ENCODE measurements at regions not wholly inside any gene's neighbourhood (a gene's known extent, or its start where the extent isn't known, plus 50 kb on each side); places are given as distances from the start of the nearest gene placed in this dataset.

DNA sequence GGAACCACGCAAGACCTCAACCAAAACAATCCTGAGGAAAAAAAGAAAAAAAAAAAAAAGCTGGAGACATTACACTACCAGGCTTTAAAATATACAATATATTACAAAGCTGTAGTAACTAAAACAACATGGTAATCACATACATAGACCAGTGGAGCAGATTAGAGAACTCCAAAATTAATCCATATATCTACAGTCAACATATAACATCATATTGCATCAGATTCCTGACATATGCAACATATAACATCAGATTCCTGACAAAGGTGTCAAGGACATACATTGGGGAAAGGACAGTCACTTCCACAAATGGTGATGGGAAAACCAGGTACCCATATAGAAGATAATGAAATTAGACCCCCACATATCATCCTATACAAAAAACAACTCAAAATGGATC, 145.8 kb downstream of the BTG1 start:
- DNase-seq (ENCODE audit: low read depth): no peak

DNA sequence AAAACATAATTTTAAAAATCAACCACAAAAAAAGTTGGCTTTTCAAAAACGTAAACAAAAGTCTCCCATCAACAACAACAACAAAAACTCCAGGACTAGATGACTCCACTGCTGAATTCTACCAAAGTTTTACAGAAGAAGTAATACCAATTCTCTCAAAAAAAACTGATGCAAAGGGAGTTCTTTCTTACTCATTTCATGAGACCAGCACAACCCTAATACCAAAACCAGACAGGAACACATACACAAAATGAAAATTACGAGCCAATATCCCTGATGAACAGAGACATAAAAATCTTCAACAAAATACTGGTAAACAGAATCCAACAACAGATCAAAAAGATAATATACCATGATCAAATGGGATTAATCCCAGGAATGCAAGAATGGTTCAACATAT, 147.3 kb downstream of the BTG1 start:
- DNase-seq (ENCODE audit: low read depth): no peak

DNA sequence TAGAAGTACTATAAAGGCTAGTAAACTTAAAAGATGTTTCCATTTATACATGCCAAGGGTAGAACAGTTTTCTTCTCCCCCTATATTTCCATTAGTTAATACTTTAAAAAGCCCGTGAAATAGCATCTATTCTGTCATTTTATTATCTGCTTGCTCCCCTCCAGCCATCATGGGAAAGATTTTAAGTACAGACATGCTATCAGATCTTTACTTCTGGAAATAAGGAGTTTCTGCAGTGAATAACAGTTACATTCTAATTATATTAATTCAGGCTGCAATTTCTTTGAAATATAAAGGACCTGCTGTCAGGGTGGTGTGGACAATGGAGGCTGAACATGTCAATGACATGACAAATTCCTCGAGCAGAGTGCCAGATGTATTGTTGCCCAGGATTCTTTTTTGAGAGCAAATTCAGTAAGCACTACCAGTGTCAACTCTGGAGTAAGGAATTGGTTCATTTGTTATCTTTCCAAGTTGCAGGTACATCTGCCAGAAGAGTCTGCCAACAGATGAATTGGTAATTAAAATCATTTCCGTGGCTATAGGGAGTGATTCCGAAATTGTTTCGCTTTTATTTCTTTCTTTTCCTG, 151.3 kb downstream of the BTG1 start:
- DNase-seq (ENCODE audit: low read depth): no peak

DNA sequence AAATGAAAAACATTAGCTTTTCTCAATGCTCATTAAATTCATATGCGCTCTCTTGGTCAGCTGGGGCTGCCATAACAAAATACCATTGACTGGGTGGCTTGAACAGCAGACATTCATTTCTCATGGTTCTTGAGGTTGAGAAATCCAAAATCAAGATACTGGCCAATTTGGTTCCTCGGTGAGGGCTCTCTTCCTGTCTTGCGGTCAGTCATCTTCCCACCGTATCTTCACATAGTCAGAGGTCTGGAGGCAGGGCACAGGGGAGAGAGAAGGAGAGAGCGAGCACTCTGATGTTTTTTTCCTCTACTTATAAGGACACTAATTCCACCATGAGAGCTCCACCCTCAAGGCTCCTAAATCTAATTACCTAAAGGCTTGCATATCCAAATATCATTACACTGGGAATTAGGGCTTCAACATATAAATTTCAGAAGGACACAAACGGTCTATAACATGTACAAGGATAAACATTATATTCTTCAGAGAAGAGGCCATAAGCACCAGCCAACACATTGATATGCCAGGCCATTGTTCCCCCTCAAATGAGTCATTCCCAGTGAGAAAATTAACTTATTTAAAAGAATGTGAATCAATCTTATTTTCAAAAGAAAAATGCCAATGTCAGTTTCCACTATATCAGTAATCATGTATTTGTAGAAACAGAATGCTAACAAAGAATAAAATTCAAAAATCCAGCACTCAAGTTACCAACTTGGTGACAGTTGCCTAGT, 152.2 kb downstream of the BTG1 start:
- DNase-seq (ENCODE audit: low read depth): no peak

GRCh38 chr12:91991399-91992187, 154.1 kb downstream of the BTG1 start:
- DNase-seq (ENCODE audit: low read depth): no peak

GRCh38 chr12:91990525-91990924, 155.1 kb downstream of the BTG1 start:
- DNase-seq (ENCODE audit: low read depth): no peak

DNA sequence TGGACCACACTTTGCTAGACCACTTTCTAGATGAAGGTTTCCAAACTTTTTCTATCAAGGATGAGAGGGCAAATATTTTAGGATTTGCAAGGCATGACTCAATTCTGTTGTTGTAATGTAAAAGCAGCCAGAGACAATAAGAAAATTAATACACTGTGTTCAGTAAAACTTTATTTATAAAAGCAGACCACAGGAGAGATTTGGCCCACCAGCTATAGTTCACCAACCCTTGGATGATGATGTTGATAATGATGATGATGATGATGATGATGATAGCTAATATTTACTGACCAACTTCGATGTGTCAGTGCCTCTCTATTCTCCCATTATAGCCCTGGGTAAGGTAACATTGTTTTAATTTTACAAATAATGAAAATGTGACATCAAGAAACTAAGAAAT, 156.5 kb downstream of the BTG1 start:
- DNase-seq (ENCODE audit: low read depth): no peak

DNA sequence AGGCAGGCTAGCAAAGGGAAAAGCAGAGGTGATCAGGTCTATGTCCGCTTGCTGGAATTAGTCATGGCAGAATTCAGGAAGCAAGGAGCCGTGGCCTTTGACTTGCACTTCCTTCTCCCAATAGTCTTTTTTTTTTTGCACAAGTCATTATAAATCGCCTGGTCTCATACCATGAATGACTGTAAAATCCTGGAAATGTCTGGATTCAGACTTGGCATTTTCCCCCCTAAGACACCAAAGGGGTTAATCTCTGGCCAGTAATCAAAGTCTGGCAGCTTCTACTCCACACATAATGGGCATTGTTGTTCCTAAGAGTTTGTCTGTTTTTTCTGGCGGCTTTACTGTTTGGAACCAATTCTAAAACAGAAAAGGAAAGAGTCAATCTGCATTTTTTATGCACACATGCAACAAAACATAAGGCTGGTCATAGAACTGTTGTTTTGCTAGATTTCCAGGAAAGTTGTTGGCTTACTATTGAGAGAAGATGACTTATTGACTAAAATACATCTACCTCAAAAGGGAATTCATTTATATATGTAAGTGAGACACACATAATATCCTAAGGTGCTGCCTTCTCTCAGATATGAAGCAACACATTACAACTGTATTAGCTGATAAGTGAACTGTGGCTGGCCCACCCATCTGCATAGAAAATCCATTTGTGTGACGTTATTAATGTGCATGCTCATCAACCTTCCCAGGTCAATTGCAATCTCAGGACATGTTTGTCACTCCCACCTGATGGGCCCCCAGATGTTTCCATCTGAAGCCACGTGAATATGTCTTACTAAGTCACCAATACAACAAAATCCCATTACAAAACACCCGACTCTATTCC, 157.3 kb downstream of the BTG1 start:
- no peak for DNase-seq (ENCODE audit: low read depth)

- no peak for DNase-seq (ENCODE audit: low read depth)
Measured at GRCh38 chr12:91986084-91986483, 159.6 kb downstream of the BTG1 start.

GRCh38 chr12:91985002-91985787, 160.5 kb downstream of the BTG1 start:
- no peak for DNase-seq (ENCODE audit: low read depth)

DNA sequence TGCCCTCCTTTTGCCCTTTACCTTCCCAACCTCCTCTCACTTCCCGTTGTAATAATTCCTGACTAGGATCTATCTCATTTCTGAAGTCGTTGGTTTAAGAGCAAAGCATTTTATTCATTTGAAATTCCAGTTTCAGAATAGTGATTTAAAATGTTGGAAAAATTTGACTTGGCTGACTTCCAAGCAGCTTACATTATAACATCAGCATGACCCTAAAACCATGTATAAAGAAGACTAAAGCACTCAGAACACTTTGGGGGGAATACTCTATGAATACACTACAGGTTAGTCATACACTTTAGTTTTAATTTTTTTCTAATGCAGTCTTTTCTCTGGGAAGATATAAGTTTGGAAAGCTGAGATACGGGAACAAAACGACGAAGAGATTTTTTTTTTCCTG, 161.1 kb downstream of the BTG1 start:
- DNase-seq (ENCODE audit: low read depth): no peak

- DNase-seq (ENCODE audit: low read depth): no peak
Measured at GRCh38 chr12:91983935-91984334, 161.7 kb downstream of the BTG1 start.

DNA sequence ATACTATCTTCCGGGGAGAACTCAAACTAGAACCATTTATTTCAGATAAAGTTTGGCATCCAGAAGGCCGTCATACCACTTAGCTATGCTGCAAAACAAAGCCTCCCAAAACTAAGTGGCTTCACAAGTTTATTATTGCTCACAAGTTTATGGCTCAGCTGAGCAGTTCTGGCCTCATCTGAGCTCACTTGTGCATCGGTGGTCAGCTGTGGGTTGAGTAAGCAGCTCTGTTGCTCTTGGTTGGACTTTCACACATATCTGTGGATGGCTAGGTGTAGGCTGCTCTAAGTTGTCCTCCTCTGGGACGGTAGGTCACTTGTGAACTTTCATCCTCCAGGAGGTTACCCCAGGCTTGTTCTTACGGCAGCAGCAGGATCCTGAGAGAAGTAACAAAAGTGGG, 162.7 kb downstream of the BTG1 start:
- DNase-seq (ENCODE audit: low read depth): no peak

- DNase-seq (ENCODE audit: low read depth): no peak
Measured at GRCh38 chr12:91980389-91980821, 165.2 kb downstream of the BTG1 start.

- DNase-seq (ENCODE audit: low read depth): no peak
Measured at GRCh38 chr12:91978143-91978542, 167.5 kb downstream of the BTG1 start.

- DNase-seq (ENCODE audit: low read depth): no peak
Measured at GRCh38 chr12:91975891-91976290, 169.8 kb downstream of the BTG1 start.

DNA sequence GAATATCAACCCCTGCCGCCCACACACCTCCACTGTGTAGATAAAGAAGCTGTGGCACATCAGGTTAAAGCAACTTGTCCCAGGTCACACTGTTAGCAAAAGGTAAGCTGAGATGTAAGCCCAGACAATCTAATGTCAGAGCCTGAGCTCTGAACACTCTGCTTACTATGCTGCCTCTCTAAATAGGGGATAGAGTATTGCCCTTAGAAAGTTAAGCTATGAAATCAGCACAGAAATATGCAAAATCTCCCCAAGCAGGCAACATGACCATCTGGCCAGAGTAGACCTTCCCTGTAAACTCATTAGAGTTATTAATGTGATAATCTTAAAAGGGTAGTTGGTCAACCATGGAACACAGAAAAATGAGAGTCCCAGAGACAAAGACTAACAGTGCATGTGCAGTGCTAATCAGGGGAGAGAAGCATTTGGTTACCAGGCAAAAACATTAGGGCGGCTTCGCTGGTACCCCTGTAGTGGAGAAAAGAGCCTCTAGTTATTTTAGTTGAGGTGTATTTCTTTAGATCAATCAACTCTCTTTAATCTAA, 171.0 kb downstream of the BTG1 start:
- no peak for DNase-seq (ENCODE audit: low read depth)

DNA sequence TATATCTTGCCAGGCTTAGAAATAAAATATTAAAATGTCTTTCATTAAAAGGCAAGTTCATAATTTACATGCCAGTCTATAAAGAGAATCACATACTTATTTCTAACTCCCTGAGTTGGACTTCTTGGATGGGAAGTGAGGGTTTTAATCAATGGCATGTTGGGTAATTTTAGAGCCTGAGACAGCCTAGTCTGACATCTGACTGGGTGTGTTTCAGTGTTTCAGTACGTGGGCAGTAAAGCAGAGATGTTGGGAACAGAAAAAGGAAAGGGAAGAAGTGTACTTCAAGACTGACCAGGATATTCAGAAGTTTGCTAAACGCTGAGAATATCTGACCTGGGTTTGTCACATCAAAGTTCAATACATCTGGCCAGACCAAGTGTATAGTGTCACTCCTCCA, 171.8 kb downstream of the BTG1 start:
- no peak for DNase-seq (ENCODE audit: low read depth)

DNA sequence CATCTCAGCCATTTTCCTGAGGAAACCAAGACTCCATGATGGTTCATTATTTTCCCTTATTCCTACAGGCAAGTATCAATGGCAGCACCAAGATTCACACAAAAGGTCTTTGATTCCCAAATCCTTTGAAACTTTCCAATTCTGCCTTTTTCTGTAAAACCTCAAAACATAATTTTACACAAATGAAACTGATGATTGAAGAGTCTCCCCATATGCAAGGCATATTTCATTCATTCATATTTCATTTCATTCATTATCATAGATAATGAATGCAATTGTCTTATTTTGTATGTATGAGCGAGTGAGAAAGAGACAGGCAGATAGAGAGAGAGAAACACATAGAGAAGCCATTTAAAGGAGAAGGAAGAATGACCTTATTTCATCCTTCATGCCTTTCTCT, 172.8 kb downstream of the BTG1 start:
- DNase-seq (ENCODE audit: low read depth): no peak

- DNase-seq (ENCODE audit: low read depth): no peak
Measured at GRCh38 chr12:91968777-91969171, 176.9 kb downstream of the BTG1 start.

GRCh38 chr12:91968076-91968776, 177.4 kb downstream of the BTG1 start:
- no peak for DNase-seq (ENCODE audit: low read depth)
